ENCODE measurements at regions not wholly inside any gene's neighbourhood (a gene's known extent, or its start where the extent isn't known, plus 50 kb on each side); places are given as distances from the start of the nearest gene placed in this dataset.

GRCh38 chr18:44626236-44626635 lies 54.5 kb upstream of the SETBP1 start:
- DNase-seq = no peak

DNA sequence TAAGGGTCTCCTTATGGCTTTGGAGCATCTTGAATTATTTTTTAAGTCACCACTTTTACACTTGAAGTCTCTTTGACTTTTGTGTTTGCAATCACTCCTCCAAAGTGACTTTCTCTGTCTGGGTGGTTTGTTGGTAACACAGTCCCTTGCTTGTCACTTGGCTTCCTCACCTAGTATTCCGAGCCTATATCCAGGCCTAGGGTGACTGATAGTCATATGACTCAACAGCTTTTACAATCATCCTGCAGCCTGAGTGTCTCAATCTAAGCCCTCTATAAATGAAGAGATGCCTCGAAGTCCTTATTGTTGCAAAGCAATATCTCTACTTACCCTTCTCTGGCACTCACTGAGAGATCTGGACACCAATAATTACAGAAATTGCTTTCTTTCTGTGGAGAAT lies 53.9 kb upstream of the SETBP1 start:
- DNase-seq = no peak

- no peak for DNase-seq
These were observed 53.4 kb upstream of the SETBP1 start for GRCh38 chr18:44627280-44627679.

DNA sequence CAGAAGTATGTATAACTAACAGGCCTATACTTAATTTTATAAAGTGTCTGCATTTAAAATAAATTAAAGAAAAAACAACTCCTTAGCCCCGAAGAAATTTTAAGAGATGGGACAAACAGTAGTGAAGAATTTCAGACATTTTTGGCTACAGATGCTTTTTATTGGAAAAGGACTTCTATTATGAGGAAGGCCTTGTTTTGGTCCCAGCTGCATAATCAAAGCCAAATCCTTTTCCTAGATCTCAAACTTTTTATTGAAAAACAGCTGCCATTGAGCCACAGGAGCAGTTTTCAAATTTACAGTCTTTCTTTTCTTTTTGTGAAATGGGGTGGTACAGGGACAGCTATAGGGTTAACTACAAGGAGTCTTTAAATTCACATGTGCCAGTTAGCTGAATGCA lies 51.3 kb upstream of the SETBP1 start:
- no peak for DNase-seq

GRCh38 chr18:44630118-44630517 lies 50.6 kb upstream of the SETBP1 start:
- DNase-seq = no peak
